Hepatocyte (in vitro differentiated cells): ENCODE measurements at regions not wholly inside any gene's neighbourhood (a gene's known extent, or its start where the extent isn't known, plus 50 kb on each side); places are given as distances from the start of the nearest gene placed in this dataset.
A peak's percentile ranks its signal among the peaks of the same experiment; 100 is the strongest.
"Not testable (repeated sequence)": the region's sequence is repeated elsewhere in the genome, so short reads cannot be mapped to it uniquely, and the experiment has no call there.

Experiments used
- DNase-seq: peaks from one replicate; pipeline ENCODE4 v3.0.0-alpha.2; 2016; ENCODE audit warnings: low spot score
- H2AFZ ChIP-seq: fragments of 200-600 bp; sonication (generic); 2 replicates; pipeline ENCODE4 v1.6.0; 2016; ENCODE audit warnings: antibody characterized with exemption, mild to moderate bottlenecking
- H3K27ac ChIP-seq: fragments of 200-600 bp; sonication (generic); 2 replicates; pipeline ENCODE4 v1.5.1; 2016; ENCODE audit warnings: mild to moderate bottlenecking
- H3K27me3 ChIP-seq: fragments of 200-600 bp; sonication (generic); 2 replicates; pipeline ENCODE4 v1.6.1; 2016
- H3K36me3 ChIP-seq: fragments of 200-600 bp; sonication (generic); replicated peaks from 2 replicates; pipeline ENCODE4 v1.5.1; 2016; ENCODE audit warnings: low read depth; ENCODE audit not compliant: insufficient read depth
- H3K4me1 ChIP-seq: fragments of 200-600 bp; sonication (generic); 2 replicates; pipeline ENCODE4 v1.5.1; 2016; ENCODE audit warnings: mild to moderate bottlenecking, moderate library complexity; ENCODE audit not compliant: insufficient read depth
- H3K4me2 ChIP-seq: fragments of 200-600 bp; sonication (generic); 2 replicates; pipeline ENCODE4 v1.6.0; 2016
- H3K4me3 ChIP-seq: fragments of 200-600 bp; sonication (generic); 2 replicates; pipeline ENCODE4 v1.5.1; 2016; ENCODE audit warnings: mild to moderate bottlenecking
- H3K79me2 ChIP-seq: fragments of 200-600 bp; sonication (generic); 2 replicates; pipeline ENCODE4 v1.6.0; 2017; ENCODE audit warnings: mild to moderate bottlenecking
- H3K9me2 ChIP-seq: fragments of 200-600 bp; sonication (generic); replicated peaks from 2 replicates; pipeline ENCODE4 v1.6.0; 2017; ENCODE audit warnings: mild to moderate bottlenecking; ENCODE audit not compliant: insufficient read depth
- H3K9me3 ChIP-seq: fragments of 200-600 bp; sonication (generic); 2 replicates; pipeline ENCODE4 v1.5.1; 2016; ENCODE audit warnings: low read depth, mild to moderate bottlenecking
- H4K20me1 ChIP-seq: fragments of 200-600 bp; sonication (generic); 2 replicates; pipeline ENCODE4 v1.6.0; 2016; ENCODE audit warnings: mild to moderate bottlenecking; ENCODE audit not compliant: insufficient read depth, poor library complexity, severe bottlenecking
- EZH2 ChIP-seq: fragments of 200-600 bp; sonication (generic); IDR thresholded peaks from 2 replicates; pipeline ENCODE4 v1.6.1; 2016; ENCODE audit warnings: antibody characterized with exemption, mild to moderate bottlenecking, borderline replicate concordance
- EZH2phosphoT487 ChIP-seq: fragments of 200-600 bp; sonication (generic); IDR thresholded peaks from one replicate; pipeline ENCODE4 v1.6.1; 2018; ENCODE audit warnings: antibody characterized with exemption, mild to moderate bottlenecking, low read depth, moderate library complexity; ENCODE audit not compliant: unreplicated experiment, severe bottlenecking
- WGBS: methylation state at CpG from one replicate; pipeline ENCODE4 v1.1.6; 2016; ENCODE audit warnings: low lambda C conversion rate; ENCODE audit errors: missing lambda C conversion rate; 5-methylcytosine and 5-hydroxymethylcytosine counted together
- TF ChIP-seq, protein P1 (sequence below): fragments of 200-600 bp; sonication (generic); IDR thresholded peaks from 2 replicates; pipeline ENCODE4 v1.5.1; 2016; ENCODE audit warnings: antibody characterized with exemption, mild to moderate bottlenecking; ENCODE audit not compliant: poor library complexity

DNA sequence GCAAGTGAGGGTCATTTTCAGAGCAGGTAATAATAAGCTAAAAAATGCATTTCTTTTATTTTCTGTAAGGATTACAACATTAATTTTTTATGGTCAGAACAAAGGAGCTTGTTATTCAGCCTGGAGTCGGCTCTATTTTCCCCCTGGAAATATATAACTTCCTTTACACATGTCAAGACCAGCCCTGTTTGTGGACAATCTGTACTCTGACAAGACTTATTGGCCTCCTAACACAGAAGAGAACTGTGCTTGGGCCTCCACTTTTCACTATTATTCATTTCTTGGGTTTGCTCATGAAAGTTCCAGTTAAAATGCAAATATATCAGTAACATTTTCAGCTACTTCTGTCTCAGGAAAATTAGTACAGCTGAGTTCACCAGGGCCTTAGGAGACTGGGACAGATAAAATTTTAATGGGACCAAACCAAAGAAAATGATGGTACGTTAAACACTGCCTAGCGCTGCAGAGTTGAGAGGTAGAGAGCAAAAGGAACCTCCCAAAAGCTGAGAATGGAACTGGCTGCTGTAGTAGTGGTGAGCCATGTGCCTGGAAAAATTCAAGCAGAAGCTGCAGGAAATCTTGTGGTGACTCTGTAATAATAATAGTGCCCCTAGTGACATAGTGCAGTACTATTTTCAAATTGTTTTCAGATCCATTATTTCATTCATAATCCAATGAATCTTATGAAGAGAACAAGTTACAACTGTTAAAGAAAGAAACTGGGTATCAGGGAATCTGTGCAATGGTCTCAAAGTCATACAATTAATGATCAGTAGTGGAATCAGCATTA is 227.2 kb upstream of the KIAA1217 start:
- Histone ChIP-seq H3K9me2 (no peaks in the 10 kb centered on the region), H2AFZ (no peak overlapping the region), H3K4me3 (no peak overlapping the region), H3K27me3 (no peaks in the 10 kb centered on the region), H3K4me1 (no peaks in the 10 kb centered on the region), H3K79me2 (no peaks in the 10 kb centered on the region), H3K9me3 (no peaks in the 10 kb centered on the region), H3K4me2 (no peak overlapping the region), H3K36me3 (no peaks in the 10 kb centered on the region), H3K27ac (no peak overlapping the region), H4K20me1 (no peaks in the 10 kb centered on the region)
- TF ChIP-seq, protein P1, sequence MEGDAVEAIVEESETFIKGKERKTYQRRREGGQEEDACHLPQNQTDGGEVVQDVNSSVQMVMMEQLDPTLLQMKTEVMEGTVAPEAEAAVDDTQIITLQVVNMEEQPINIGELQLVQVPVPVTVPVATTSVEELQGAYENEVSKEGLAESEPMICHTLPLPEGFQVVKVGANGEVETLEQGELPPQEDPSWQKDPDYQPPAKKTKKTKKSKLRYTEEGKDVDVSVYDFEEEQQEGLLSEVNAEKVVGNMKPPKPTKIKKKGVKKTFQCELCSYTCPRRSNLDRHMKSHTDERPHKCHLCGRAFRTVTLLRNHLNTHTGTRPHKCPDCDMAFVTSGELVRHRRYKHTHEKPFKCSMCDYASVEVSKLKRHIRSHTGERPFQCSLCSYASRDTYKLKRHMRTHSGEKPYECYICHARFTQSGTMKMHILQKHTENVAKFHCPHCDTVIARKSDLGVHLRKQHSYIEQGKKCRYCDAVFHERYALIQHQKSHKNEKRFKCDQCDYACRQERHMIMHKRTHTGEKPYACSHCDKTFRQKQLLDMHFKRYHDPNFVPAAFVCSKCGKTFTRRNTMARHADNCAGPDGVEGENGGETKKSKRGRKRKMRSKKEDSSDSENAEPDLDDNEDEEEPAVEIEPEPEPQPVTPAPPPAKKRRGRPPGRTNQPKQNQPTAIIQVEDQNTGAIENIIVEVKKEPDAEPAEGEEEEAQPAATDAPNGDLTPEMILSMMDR = peak; percentile 6
- TF ChIP-seq EZH2phosphoT487 (no peak), EZH2 (no peak)
- DNase-seq = no peak
- 82% methylated on average over 3 of the region's 3 CpGs for WGBS

DNA sequence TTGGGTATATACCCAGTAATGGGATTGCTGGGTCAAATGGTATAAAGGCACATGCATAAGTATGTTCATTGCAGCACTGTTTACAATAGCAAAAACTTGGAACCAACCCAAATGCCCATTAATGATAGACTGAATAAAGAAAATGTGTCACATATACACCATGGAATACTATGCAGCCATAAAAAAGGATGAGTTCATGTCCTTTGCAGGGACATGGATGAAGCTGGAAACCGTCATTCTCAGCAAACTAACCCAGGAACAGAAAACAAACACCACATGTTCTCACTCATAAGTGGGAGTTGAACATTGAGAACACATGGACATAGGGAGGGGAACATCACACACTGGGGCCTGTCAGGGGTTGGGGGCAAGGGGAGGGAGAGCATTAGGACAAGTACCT is 224.5 kb upstream of the KIAA1217 start:
- not testable (repeated sequence) for H3K4me2 ChIP-seq, H3K9me3 ChIP-seq, H4K20me1 ChIP-seq, H3K36me3 ChIP-seq, DNase-seq, H3K4me3 ChIP-seq, H3K27ac ChIP-seq, H3K9me2 ChIP-seq, H3K4me1 ChIP-seq, H3K27me3 ChIP-seq, H3K79me2 ChIP-seq, H2AFZ ChIP-seq
- WGBS = 78% methylated on average over 1 of the region's 1 CpG

DNA sequence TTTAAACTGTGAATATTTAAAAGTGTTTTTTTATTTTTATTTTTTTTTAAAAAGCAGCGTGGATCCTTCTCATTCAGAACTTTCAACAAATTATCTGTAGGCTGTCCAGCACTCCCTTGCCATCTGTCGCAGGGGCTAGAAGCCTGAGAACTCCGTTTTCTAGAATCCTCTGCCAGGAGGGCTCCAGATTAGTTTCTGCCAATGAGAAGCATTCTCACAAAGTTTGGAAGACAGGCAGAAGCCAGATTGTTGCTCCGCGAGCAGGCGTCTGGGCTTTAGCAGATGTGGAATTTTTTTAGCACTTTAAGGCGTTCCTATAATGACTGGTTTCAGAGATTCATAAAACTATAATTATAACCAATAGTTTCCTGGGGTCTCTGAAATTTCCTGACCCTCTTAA is 220.9 kb upstream of the KIAA1217 start:
- Histone ChIP-seq H3K9me3 (no peaks in the 10 kb centered on the region), H3K36me3 (no peaks in the 10 kb centered on the region), H3K4me1 (no peaks in the 10 kb centered on the region), H3K27me3 (no peaks in the 10 kb centered on the region), H3K27ac (no peak overlapping the region), H3K79me2 (no peaks in the 10 kb centered on the region), H3K9me2 (no peaks in the 10 kb centered on the region), H3K4me2 (no peak overlapping the region), H3K4me3 (no peak overlapping the region), H4K20me1 (no peaks in the 10 kb centered on the region), H2AFZ (no peak overlapping the region)
- 93% methylated on average over 7 of the region's 7 CpGs for whole genome bisulfite sequencing
- no peak for DNase-seq
- TF ChIP-seq, protein P1 = no peak
- no peak for TF ChIP-seq EZH2phosphoT487
- TF ChIP-seq EZH2 = no peak

DNA sequence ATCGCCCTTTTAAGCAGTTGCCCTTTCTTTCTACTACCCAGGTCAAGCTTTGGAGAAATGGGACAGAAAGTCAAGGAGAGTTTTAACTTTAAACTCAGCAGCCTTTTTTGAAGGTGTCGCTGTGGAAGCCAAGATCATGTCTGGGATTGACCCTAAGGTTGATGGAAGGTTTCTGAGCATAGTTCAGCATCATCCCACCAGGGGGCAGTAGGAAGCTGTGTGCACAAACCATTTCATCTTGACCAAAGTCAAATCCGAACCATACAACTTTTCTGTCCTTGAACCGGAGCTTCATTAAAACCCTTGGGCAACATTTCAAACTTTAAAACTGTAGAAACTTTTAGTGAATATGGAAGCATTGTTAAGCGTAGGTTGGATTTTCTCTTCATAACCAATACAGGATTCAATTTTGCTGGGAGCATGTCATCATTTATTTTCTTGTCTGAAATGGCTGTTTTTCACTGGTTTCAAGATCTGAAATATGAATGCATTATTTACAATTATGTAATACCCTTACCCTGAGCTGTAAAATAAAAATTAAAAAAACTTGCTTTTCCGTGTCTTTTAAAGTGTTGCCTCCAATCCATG is 214.4 kb upstream of the KIAA1217 start:
- H3K4me1 ChIP-seq = no peaks in the 10 kb centered on the region
- WGBS = 43% methylated on average over 6 of the region's 6 CpGs
- no peak overlapping the region for H3K27ac ChIP-seq
- no peaks in the 10 kb centered on the region for H3K36me3 ChIP-seq
- H3K4me3 ChIP-seq = no peak overlapping the region
- H4K20me1 ChIP-seq = no peaks in the 10 kb centered on the region
- H3K4me2 ChIP-seq = no peak overlapping the region
- H3K79me2 ChIP-seq = no peaks in the 10 kb centered on the region
- H3K9me3 ChIP-seq = no peaks in the 10 kb centered on the region
- TF ChIP-seq, protein P1 = peak; percentile 88
- no peak for TF ChIP-seq EZH2phosphoT487
- TF ChIP-seq EZH2 = no peak
- H2AFZ ChIP-seq = no peak overlapping the region
- H3K9me2 ChIP-seq = no peaks in the 10 kb centered on the region
- peak; percentile 83 for DNase-seq
- H3K27me3 ChIP-seq = no peaks in the 10 kb centered on the region
